ENCODE measurements at regions not wholly inside any gene's neighbourhood (a gene's known extent, or its start where the extent isn't known, plus 50 kb on each side); places are given as distances from the start of the nearest gene placed in this dataset.
A peak's percentile ranks its signal among the peaks of the same experiment; 100 is the strongest.

DNA sequence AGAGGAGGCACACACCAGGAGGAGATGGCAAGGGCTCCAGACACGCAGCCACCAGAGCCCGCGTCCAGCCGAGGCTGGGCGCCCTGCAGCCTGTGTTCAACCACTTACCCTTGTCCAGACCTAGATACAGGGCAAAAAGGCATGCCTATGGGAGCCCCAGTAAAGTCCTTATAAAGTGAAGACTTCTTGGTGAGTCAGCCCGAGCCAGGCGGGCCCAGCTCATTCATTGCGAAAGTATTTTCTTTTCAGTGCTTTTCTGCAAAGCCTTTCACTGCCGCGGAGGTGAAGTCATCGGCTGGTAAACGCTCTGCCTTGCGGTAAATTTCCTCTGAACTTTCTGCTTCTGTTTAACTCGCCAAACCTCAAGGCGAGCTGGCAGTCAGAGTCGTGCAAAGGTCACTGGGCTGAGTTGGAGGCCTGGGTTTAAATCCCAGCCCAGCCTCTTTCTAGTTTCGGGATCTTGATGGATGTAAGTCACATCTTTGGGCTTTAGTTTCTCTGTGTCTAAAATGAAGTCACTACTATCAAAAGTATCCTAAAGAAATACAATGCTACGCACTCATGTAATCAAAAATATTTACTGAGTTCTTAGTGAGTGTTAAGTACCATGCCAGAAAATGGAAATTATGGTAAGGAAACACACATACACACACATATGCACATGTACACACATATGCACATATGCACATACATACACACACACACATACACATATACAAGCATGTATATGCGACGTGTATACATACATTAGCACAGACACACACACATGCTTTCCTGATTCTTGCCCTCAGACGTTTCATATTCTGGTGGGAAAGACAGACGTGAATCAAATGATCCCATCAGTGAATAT is 54.7 kb upstream of the IFFO2 start (continued):
- TF ChIP-seq, protein P1, sequence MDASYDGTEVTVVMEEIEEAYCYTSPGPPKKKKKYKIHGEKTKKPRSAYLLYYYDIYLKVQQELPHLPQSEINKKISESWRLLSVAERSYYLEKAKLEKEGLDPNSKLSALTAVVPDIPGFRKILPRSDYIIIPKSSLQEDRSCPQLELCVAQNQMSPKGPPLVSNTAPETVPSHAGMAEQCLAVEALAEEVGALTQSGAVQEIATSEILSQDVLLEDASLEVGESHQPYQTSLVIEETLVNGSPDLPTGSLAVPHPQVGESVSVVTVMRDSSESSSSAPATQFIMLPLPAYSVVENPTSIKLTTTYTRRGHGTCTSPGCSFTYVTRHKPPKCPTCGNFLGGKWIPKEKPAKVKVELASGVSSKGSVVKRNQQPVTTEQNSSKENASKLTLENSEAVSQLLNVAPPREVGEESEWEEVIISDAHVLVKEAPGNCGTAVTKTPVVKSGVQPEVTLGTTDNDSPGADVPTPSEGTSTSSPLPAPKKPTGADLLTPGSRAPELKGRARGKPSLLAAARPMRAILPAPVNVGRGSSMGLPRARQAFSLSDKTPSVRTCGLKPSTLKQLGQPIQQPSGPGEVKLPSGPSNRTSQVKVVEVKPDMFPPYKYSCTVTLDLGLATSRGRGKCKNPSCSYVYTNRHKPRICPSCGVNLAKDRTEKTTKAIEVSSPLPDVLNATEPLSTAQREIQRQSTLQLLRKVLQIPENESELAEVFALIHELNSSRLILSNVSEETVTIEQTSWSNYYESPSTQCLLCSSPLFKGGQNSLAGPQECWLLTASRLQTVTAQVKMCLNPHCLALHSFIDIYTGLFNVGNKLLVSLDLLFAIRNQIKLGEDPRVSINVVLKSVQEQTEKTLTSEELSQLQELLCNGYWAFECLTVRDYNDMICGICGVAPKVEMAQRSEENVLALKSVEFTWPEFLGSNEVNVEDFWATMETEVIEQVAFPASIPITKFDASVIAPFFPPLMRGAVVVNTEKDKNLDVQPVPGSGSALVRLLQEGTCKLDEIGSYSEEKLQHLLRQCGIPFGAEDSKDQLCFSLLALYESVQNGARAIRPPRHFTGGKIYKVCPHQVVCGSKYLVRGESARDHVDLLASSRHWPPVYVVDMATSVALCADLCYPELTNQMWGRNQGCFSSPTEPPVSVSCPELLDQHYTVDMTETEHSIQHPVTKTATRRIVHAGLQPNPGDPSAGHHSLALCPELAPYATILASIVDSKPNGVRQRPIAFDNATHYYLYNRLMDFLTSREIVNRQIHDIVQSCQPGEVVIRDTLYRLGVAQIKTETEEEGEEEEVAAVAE (CRISPR knock-in tag; IDR thresholded peaks at IDR 0.05; ENCODE audit: borderline replicate concordance), result no peak
- TF ChIP-seq FLYWCH1 (CRISPR knock-in tag; IDR thresholded peaks at IDR 0.05) (no peak), ZNF816 (CRISPR knock-in tag; IDR thresholded peaks at IDR 0.05; ENCODE audit: borderline replicate concordance) (0 out of 2 replicates have a peak, but pooled peaks have one; percentile 36), REPIN1 (CRISPR knock-in tag; IDR thresholded peaks at IDR 0.05; ENCODE audit: borderline replicate concordance, low read depth) (no peak), ZBTB20 (CRISPR knock-in tag; IDR thresholded peaks at IDR 0.05; ENCODE audit: borderline replicate concordance, low read depth) (no peak)
- TF ChIP-seq, protein P2, sequence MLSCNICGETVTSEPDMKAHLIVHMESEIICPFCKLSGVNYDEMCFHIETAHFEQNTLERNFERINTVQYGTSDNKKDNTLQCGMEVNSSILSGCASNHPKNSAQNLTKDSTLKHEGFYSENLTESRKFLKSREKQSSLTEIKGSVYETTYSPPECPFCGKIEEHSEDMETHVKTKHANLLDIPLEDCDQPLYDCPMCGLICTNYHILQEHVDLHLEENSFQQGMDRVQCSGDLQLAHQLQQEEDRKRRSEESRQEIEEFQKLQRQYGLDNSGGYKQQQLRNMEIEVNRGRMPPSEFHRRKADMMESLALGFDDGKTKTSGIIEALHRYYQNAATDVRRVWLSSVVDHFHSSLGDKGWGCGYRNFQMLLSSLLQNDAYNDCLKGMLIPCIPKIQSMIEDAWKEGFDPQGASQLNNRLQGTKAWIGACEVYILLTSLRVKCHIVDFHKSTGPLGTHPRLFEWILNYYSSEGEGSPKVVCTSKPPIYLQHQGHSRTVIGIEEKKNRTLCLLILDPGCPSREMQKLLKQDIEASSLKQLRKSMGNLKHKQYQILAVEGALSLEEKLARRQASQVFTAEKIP (CRISPR knock-in tag; IDR thresholded peaks at IDR 0.05; ENCODE audit: borderline replicate concordance), result no peak
- TF ChIP-seq, protein P3, sequence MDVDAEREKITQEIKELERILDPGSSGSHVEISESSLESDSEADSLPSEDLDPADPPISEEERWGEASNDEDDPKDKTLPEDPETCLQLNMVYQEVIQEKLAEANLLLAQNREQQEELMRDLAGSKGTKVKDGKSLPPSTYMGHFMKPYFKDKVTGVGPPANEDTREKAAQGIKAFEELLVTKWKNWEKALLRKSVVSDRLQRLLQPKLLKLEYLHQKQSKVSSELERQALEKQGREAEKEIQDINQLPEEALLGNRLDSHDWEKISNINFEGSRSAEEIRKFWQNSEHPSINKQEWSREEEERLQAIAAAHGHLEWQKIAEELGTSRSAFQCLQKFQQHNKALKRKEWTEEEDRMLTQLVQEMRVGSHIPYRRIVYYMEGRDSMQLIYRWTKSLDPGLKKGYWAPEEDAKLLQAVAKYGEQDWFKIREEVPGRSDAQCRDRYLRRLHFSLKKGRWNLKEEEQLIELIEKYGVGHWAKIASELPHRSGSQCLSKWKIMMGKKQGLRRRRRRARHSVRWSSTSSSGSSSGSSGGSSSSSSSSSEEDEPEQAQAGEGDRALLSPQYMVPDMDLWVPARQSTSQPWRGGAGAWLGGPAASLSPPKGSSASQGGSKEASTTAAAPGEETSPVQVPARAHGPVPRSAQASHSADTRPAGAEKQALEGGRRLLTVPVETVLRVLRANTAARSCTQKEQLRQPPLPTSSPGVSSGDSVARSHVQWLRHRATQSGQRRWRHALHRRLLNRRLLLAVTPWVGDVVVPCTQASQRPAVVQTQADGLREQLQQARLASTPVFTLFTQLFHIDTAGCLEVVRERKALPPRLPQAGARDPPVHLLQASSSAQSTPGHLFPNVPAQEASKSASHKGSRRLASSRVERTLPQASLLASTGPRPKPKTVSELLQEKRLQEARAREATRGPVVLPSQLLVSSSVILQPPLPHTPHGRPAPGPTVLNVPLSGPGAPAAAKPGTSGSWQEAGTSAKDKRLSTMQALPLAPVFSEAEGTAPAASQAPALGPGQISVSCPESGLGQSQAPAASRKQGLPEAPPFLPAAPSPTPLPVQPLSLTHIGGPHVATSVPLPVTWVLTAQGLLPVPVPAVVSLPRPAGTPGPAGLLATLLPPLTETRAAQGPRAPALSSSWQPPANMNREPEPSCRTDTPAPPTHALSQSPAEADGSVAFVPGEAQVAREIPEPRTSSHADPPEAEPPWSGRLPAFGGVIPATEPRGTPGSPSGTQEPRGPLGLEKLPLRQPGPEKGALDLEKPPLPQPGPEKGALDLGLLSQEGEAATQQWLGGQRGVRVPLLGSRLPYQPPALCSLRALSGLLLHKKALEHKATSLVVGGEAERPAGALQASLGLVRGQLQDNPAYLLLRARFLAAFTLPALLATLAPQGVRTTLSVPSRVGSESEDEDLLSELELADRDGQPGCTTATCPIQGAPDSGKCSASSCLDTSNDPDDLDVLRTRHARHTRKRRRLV (CRISPR knock-in tag; IDR thresholded peaks at IDR 0.05), result no peak
- TF ChIP-seq, protein P4, sequence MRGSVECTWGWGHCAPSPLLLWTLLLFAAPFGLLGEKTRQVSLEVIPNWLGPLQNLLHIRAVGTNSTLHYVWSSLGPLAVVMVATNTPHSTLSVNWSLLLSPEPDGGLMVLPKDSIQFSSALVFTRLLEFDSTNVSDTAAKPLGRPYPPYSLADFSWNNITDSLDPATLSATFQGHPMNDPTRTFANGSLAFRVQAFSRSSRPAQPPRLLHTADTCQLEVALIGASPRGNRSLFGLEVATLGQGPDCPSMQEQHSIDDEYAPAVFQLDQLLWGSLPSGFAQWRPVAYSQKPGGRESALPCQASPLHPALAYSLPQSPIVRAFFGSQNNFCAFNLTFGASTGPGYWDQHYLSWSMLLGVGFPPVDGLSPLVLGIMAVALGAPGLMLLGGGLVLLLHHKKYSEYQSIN (CRISPR knock-in tag; IDR thresholded peaks at IDR 0.05; ENCODE audit: borderline replicate concordance), result no peak
- TF ChIP-seq, protein P5, sequence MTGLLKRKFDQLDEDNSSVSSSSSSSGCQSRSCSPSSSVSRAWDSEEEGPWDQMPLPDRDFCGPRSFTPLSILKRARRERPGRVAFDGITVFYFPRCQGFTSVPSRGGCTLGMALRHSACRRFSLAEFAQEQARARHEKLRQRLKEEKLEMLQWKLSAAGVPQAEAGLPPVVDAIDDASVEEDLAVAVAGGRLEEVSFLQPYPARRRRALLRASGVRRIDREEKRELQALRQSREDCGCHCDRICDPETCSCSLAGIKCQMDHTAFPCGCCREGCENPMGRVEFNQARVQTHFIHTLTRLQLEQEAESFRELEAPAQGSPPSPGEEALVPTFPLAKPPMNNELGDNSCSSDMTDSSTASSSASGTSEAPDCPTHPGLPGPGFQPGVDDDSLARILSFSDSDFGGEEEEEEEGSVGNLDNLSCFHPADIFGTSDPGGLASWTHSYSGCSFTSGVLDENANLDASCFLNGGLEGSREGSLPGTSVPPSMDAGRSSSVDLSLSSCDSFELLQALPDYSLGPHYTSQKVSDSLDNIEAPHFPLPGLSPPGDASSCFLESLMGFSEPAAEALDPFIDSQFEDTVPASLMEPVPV (CRISPR knock-in tag; IDR thresholded peaks at IDR 0.05), result no peak
- TF ChIP-seq, protein P6, sequence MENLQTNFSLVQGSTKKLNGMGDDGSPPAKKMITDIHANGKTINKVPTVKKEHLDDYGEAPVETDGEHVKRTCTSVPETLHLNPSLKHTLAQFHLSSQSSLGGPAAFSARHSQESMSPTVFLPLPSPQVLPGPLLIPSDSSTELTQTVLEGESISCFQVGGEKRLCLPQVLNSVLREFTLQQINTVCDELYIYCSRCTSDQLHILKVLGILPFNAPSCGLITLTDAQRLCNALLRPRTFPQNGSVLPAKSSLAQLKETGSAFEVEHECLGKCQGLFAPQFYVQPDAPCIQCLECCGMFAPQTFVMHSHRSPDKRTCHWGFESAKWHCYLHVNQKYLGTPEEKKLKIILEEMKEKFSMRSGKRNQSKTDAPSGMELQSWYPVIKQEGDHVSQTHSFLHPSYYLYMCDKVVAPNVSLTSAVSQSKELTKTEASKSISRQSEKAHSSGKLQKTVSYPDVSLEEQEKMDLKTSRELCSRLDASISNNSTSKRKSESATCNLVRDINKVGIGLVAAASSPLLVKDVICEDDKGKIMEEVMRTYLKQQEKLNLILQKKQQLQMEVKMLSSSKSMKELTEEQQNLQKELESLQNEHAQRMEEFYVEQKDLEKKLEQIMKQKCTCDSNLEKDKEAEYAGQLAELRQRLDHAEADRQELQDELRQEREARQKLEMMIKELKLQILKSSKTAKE (CRISPR knock-in tag; IDR thresholded peaks at IDR 0.05; ENCODE audit: borderline replicate concordance), result no peak

All from HepG2 (cell line).